Astrocyte of the spinal cord (primary cell): ENCODE measurements at regions not wholly inside any gene's neighbourhood (a gene's known extent, or its start where the extent isn't known, plus 50 kb on each side); places are given as distances from the start of the nearest gene placed in this dataset.
A peak's percentile ranks its signal among the peaks of the same experiment; 100 is the strongest.

Source experiments
- DNase-seq: peaks from one replicate; pipeline ENCODE4 v3.0.0; 2011; ENCODE audit warnings: low read depth, low spot score
- H3K4me3 ChIP-seq: 2 replicates; pipeline ENCODE4 v1.5.1; 2011; ENCODE audit warnings: low read depth, mild to moderate bottlenecking, low read length, moderate library complexity
- CTCF ChIP-seq: IDR thresholded peaks from 2 replicates; pipeline ENCODE4 v1.5.1; 2012; ENCODE audit warnings: low read depth, mild to moderate bottlenecking, low read length, inconsistent platforms
- in situ Hi-C: cut with HindIII; loops from 2 replicates; pipeline ENCODE4 v1.10.0; 2017; ENCODE audit warnings: low sequenced_read_pairs

GRCh38 chr13:47480121-47480520 is 521.0 kb downstream of the SUCLA2 start:
- H3K4me3 ChIP-seq, result no peak overlapping the region
- peak; percentile 90 for DNase-seq
- in situ Hi-C loops, result no loop called here
- TF ChIP-seq CTCF, result no peak

GRCh38 chr13:47478985-47479384 is 522.1 kb downstream of the SUCLA2 start:
- TF ChIP-seq CTCF, result no peak
- H3K4me3 ChIP-seq, result no peak overlapping the region
- DNase-seq, result no peak
- in situ Hi-C loops, result no loop called here

GRCh38 chr13:47475441-47475948 is 525.6 kb downstream of the SUCLA2 start:
- TF ChIP-seq CTCF, result no peak
- no peak overlapping the region for H3K4me3 ChIP-seq
- no peak for DNase-seq
- in situ Hi-C loops, result no loop called here

- no peak overlapping the region for H3K4me3 ChIP-seq
- in situ Hi-C loops, result no loop called here
- DNase-seq, result no peak
- no peak for TF ChIP-seq CTCF
These were observed 526.2 kb downstream of the SUCLA2 start for GRCh38 chr13:47474839-47475238.

GRCh38 chr13:47474326-47474725 is 526.7 kb downstream of the SUCLA2 start:
- DNase-seq, result no peak
- no peak for TF ChIP-seq CTCF
- in situ Hi-C loops, result no loop called here
- no peak overlapping the region for H3K4me3 ChIP-seq

- TF ChIP-seq CTCF, result no peak
- in situ Hi-C loops, result no loop called here
- DNase-seq, result no peak
- H3K4me3 ChIP-seq, result no peak overlapping the region
These were observed 528.6 kb downstream of the SUCLA2 start for GRCh38 chr13:47472516-47472915.

- DNase-seq, result peak; percentile 67
- no peak for TF ChIP-seq CTCF
- no peak overlapping the region for H3K4me3 ChIP-seq
These were observed 537.3 kb downstream of the SUCLA2 start for GRCh38 chr13:47463726-47464125.

More at GRCh38 chr13:47463726-47464125, 537.3 kb downstream of the SUCLA2 start:
- in situ Hi-C loops, result no loop called here
